C4-2B (cell line): ENCODE measurements at regions not wholly inside any gene's neighbourhood (a gene's known extent, or its start where the extent isn't known, plus 50 kb on each side); places are given as distances from the start of the nearest gene placed in this dataset.
A peak's percentile ranks its signal among the peaks of the same experiment; 100 is the strongest.
"Not testable (repeated sequence)": the region's sequence is repeated elsewhere in the genome, so short reads cannot be mapped to it uniquely, and the experiment has no call there.

Experiments used
- H3K27ac ChIP-seq: fragments of 450-650 bp; 2 replicates; pipeline ENCODE4 v1.5.1; 2017
- CTCF ChIP-seq: fragments of 450-650 bp; conservative IDR thresholded peaks from 2 replicates; pipeline ENCODE4 v1.5.1; 2017; ENCODE audit warnings: mild to moderate bottlenecking
- ZFX ChIP-seq: fragments of 450-650 bp; IDR thresholded peaks from 2 replicates; pipeline ENCODE4 v1.6.1; 2017

GRCh38 chr15:47908950-47909670 is 191.8 kb downstream of the SEMA6D start:
- no peak overlapping the region for H3K27ac ChIP-seq
- TF ChIP-seq CTCF (no peak), ZFX (no peak)

GRCh38 chr15:47912910-47913309 is 195.6 kb downstream of the SEMA6D start:
- TF ChIP-seq CTCF = peak; percentile 43

GRCh38 chr15:47917881-47918280 is 200.6 kb downstream of the SEMA6D start:
- no peak overlapping the region for H3K27ac ChIP-seq
- TF ChIP-seq ZFX = no peak
- no peak for TF ChIP-seq CTCF

More at GRCh38 chr15:47912910-47913309, 195.6 kb downstream of the SEMA6D start:
- H3K27ac ChIP-seq = not testable (repeated sequence)

GRCh38 chr15:47918877-47919276 is 201.6 kb downstream of the SEMA6D start:
- no peak overlapping the region for H3K27ac ChIP-seq

GRCh38 chr15:47924381-47924780 is 196.4 kb upstream of the SLC24A5 start:
- H3K27ac ChIP-seq = no peak overlapping the region
- no peak for TF ChIP-seq ZFX
- no peak for TF ChIP-seq CTCF

More at GRCh38 chr15:47918877-47919276, 201.6 kb downstream of the SEMA6D start:
- TF ChIP-seq CTCF (no peak), ZFX (no peak)

GRCh38 chr15:47929138-47929803 is 191.5 kb upstream of the SLC24A5 start:
- TF ChIP-seq ZFX (no peak), CTCF (no peak)
- H3K27ac ChIP-seq = no peak overlapping the region

- no peak for TF ChIP-seq CTCF
- no peak for TF ChIP-seq ZFX
- no peak overlapping the region for H3K27ac ChIP-seq
Observed at GRCh38 chr15:47932261-47932660, 188.5 kb upstream of the SLC24A5 start.
